ENCODE measurements at regions not wholly inside any gene's neighbourhood (a gene's known extent, or its start where the extent isn't known, plus 50 kb on each side); places are given as distances from the start of the nearest gene placed in this dataset.
"Not testable (repeated sequence)": the region's sequence is repeated elsewhere in the genome, so short reads cannot be mapped to it uniquely, and the experiment has no call there.

- 99% methylated on average over 6 of the region's 6 CpGs for WGBS
- TF ChIP-seq POLR2A (IDR thresholded peaks at IDR 0.05) (no peak), POLR2AphosphoS5 (IDR thresholded peaks at IDR 0.05) (no peak), CTCF (IDR thresholded peaks at IDR 0.05) (no peak), EP300 (IDR thresholded peaks at IDR 0.05) (no peak)
- Histone ChIP-seq H3K27me3 (no peaks in the 10 kb centered on the region), H3K4me1 (no peaks in the 10 kb centered on the region), H3K36me3 (no peaks in the 10 kb centered on the region), H3K4me3 (no peak overlapping the region), H3K9me3 (peaks cover 4% of the 10 kb centered on the region), H3K27ac (no peak overlapping the region)
- DNase-seq (ENCODE audit: low spot score in 2 of 2), result no peak
Measured at GRCh38 chr1:90236493-90236892, 241.6 kb downstream of the ZNF326 start.

- Histone ChIP-seq H3K27me3 (no peaks in the 10 kb centered on the region), H3K9me3 (peaks cover 5% of the 10 kb centered on the region), H3K4me1 (no peaks in the 10 kb centered on the region), H3K27ac (no peak overlapping the region), H3K36me3 (no peaks in the 10 kb centered on the region), H3K4me3 (no peak overlapping the region)
- no peak for DNase-seq (ENCODE audit: low spot score in 2 of 2)
- no peak for TF ChIP-seq CTCF (IDR thresholded peaks at IDR 0.05)
- no peak for TF ChIP-seq POLR2A (IDR thresholded peaks at IDR 0.05)
Measured at GRCh38 chr1:90223401-90223800, 228.5 kb downstream of the ZNF326 start.

- DNase-seq (ENCODE audit: low spot score in 2 of 2), result no peak
- Histone ChIP-seq H3K36me3 (no peaks in the 10 kb centered on the region), H3K27me3 (no peaks in the 10 kb centered on the region), H3K4me3 (no peak overlapping the region), H3K27ac (no peak overlapping the region), H3K4me1 (no peaks in the 10 kb centered on the region), H3K9me3 (peaks cover 5% of the 10 kb centered on the region)
- 79% methylated on average over 5 of the region's 5 CpGs for WGBS
- TF ChIP-seq CTCF (IDR thresholded peaks at IDR 0.05), result no peak
- TF ChIP-seq EP300 (IDR thresholded peaks at IDR 0.05), result no peak
- no peak for TF ChIP-seq POLR2AphosphoS5 (IDR thresholded peaks at IDR 0.05)
- no peak for TF ChIP-seq POLR2A (IDR thresholded peaks at IDR 0.05)
Measured at GRCh38 chr1:90220941-90221693, 226.2 kb downstream of the ZNF326 start.

GRCh38 chr1:90220496-90220895 is 225.6 kb downstream of the ZNF326 start:
- Histone ChIP-seq H3K27me3 (no peaks in the 10 kb centered on the region), H3K4me1 (no peaks in the 10 kb centered on the region), H3K27ac (no peak overlapping the region), H3K36me3 (no peaks in the 10 kb centered on the region), H3K9me3 (peaks cover 4% of the 10 kb centered on the region), H3K4me3 (no peak overlapping the region)
- WGBS, result 74% methylated on average over 3 of the region's 3 CpGs
- TF ChIP-seq POLR2AphosphoS5 (IDR thresholded peaks at IDR 0.05), result no peak
- no peak for TF ChIP-seq POLR2A (IDR thresholded peaks at IDR 0.05)
- no peak for TF ChIP-seq CTCF (IDR thresholded peaks at IDR 0.05)
- TF ChIP-seq EP300 (IDR thresholded peaks at IDR 0.05), result no peak
- no peak for DNase-seq (ENCODE audit: low spot score in 2 of 2)

- H3K27me3 ChIP-seq; H3K4me3 ChIP-seq; DNase-seq (ENCODE audit: low spot score in 2 of 2); H3K27ac ChIP-seq; H3K9me3 ChIP-seq; H3K4me1 ChIP-seq; H3K36me3 ChIP-seq: not testable (repeated sequence)
- WGBS, result 83% methylated on average over 23 of the region's 27 CpGs
Measured at GRCh38 chr1:90219166-90219871, 224.4 kb downstream of the ZNF326 start.
